ENCODE measurements at regions not wholly inside any gene's neighbourhood (a gene's known extent, or its start where the extent isn't known, plus 50 kb on each side); places are given as distances from the start of the nearest gene placed in this dataset.
"Not testable (repeated sequence)": the region's sequence is repeated elsewhere in the genome, so short reads cannot be mapped to it uniquely, and the experiment has no call there.

GRCh38 chr13:58706421-58706820 lies 1074.9 kb downstream of the PCDH17 start:
- CTCF ChIA-PET = no interaction called here

GRCh38 chr13:58712191-58712590 lies 1080.6 kb downstream of the PCDH17 start:
- CTCF ChIA-PET = no interaction called here
- no peak overlapping the region for H3K27ac ChIP-seq (ENCODE audit: low read length)
- BruUV-seq (replicated peaks) = no TSS peak
- H3K9ac ChIP-seq (ENCODE audit: low read length) = no peak overlapping the region
- H3K4me1 ChIP-seq (ENCODE audit: insufficient read depth, low read length) = no peaks in the 10 kb centered on the region
- H3F3A ChIP-seq (ENCODE audit: low read length, unreplicated experiment) = no peaks in the 10 kb centered on the region
- DNase-seq (no peak), ATAC-seq (no peak)
- H3K27me3 ChIP-seq (ENCODE audit: low read length) = no peaks in the 10 kb centered on the region
- intact Hi-C loops (cut with micrococcal nuclease) = no loop called here
- no peak overlapping the region for H3K4me3 ChIP-seq (ENCODE audit: low read length)
- H3K9me2 ChIP-seq (replicated peaks; ENCODE audit: low read length) = no peaks in the 10 kb centered on the region
- no peaks in the 10 kb centered on the region for H3K9me3 ChIP-seq (ENCODE audit: low read length)
- no peak for TF ChIP-seq CTCF (conservative IDR thresholded peaks at IDR 0.05; ENCODE audit: low read depth, low read length)
- TF ChIP-seq EZH2phosphoT487 (IDR thresholded peaks at IDR 0.05; ENCODE audit: borderline replicate concordance, low read length) = no peak
- TF ChIP-seq EZH2 (IDR thresholded peaks at IDR 0.05; ENCODE audit: low read length, unreplicated experiment) = no peak
- POLR2A ChIA-PET (ENCODE audit: unreplicated experiment) = no interaction called here
- H3K36me3 ChIP-seq (ENCODE audit: low read depth, low read length) = no peaks in the 10 kb centered on the region
- H3K79me2 ChIP-seq (ENCODE audit: low read length) = no peaks in the 10 kb centered on the region
- H4K20me1 ChIP-seq (ENCODE audit: low read length) = no peaks in the 10 kb centered on the region
- no peak overlapping the region for H2AFZ ChIP-seq (ENCODE audit: low read length)
- H3K4me2 ChIP-seq (ENCODE audit: low read length) = no peak overlapping the region

More at GRCh38 chr13:58706421-58706820, 1074.9 kb downstream of the PCDH17 start:
- ATAC-seq (no peak), DNase-seq (no peak)
- Histone ChIP-seq H3K9me2 (replicated peaks; ENCODE audit: low read length) (no peaks in the 10 kb centered on the region), H3K27ac (ENCODE audit: low read length) (no peak overlapping the region), H3K9ac (ENCODE audit: low read length) (no peak overlapping the region), H3K27me3 (ENCODE audit: low read length) (no peaks in the 10 kb centered on the region), H2AFZ (ENCODE audit: low read length) (no peak overlapping the region), H3K36me3 (ENCODE audit: low read depth, low read length) (no peaks in the 10 kb centered on the region), H3K4me2 (ENCODE audit: low read length) (no peak overlapping the region), H4K20me1 (ENCODE audit: low read length) (no peaks in the 10 kb centered on the region), H3F3A (ENCODE audit: low read length, unreplicated experiment) (no peaks in the 10 kb centered on the region), H3K9me3 (ENCODE audit: low read length) (no peaks in the 10 kb centered on the region), H3K4me1 (ENCODE audit: insufficient read depth, low read length) (no peaks in the 10 kb centered on the region), H3K79me2 (ENCODE audit: low read length) (no peaks in the 10 kb centered on the region), H3K4me3 (ENCODE audit: low read length) (no peak overlapping the region)
- intact Hi-C loops (cut with micrococcal nuclease) = no loop called here
- POLR2A ChIA-PET (ENCODE audit: unreplicated experiment) = no interaction called here
- BruUV-seq (replicated peaks) = no TSS peak
- no peak for TF ChIP-seq EZH2phosphoT487 (IDR thresholded peaks at IDR 0.05; ENCODE audit: borderline replicate concordance, low read length)
- no peak for TF ChIP-seq CTCF (conservative IDR thresholded peaks at IDR 0.05; ENCODE audit: low read depth, low read length)
- no peak for TF ChIP-seq EZH2 (IDR thresholded peaks at IDR 0.05; ENCODE audit: low read length, unreplicated experiment)

GRCh38 chr13:58714016-58714415 lies 1082.5 kb downstream of the PCDH17 start:
- ATAC-seq; POLR2A ChIA-PET (ENCODE audit: unreplicated experiment): not testable (repeated sequence)

More at GRCh38 chr13:58714016-58714415, 1082.5 kb downstream of the PCDH17 start:
- H2AFZ ChIP-seq (ENCODE audit: low read length); H3K4me1 ChIP-seq (ENCODE audit: insufficient read depth, low read length); H3K9me2 ChIP-seq (replicated peaks; ENCODE audit: low read length); DNase-seq; H4K20me1 ChIP-seq (ENCODE audit: low read length); H3K27me3 ChIP-seq (ENCODE audit: low read length); BruUV-seq (replicated peaks); H3K4me2 ChIP-seq (ENCODE audit: low read length); H3F3A ChIP-seq (ENCODE audit: low read length, unreplicated experiment); H3K9ac ChIP-seq (ENCODE audit: low read length); H3K79me2 ChIP-seq (ENCODE audit: low read length); CTCF ChIA-PET; H3K36me3 ChIP-seq (ENCODE audit: low read depth, low read length); intact Hi-C loops (cut with micrococcal nuclease); H3K27ac ChIP-seq (ENCODE audit: low read length); H3K4me3 ChIP-seq (ENCODE audit: low read length); H3K9me3 ChIP-seq (ENCODE audit: low read length): not testable (repeated sequence)
